ENCODE measurements at regions not wholly inside any gene's neighbourhood (a gene's known extent, or its start where the extent isn't known, plus 50 kb on each side); places are given as distances from the start of the nearest gene placed in this dataset.
"Not testable (repeated sequence)": the region's sequence is repeated elsewhere in the genome, so short reads cannot be mapped to it uniquely, and the experiment has no call there.

DNA sequence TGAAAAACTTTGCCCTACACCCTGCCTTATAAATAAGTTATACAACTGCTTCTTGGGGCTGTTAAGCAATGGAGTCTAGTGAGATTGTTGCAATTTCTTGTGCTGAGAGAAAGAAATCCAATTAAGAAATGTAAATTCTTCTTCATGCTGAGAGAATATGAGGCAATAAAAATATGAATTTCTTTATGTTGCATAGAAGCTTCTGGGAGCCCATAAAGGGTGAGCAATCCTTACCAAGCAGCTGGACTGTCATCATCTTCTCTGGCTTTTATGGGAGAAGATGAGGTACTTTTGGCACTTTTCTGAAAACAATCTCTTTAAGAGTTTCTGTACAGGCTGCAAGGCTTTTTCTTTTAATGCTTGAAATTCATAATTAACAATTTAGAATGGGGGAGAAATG, 204.3 kb downstream of the DMRTA1 start:
- Mint-ChIP-seq H3K36me3 (no peaks in the 10 kb centered on the region), H3K9me3 (peaks cover 0 to 8% (median 5%) of the 10 kb centered on the region in 7 donors), H3K27me3 (no peaks in the 10 kb centered on the region), H3K27ac (no peak overlapping the region), H3K4me1 (no peaks in the 10 kb centered on the region), H3K4me3 (no peak overlapping the region)
- Histone ChIP-seq H3K27me3 (ENCODE audit: control insufficient read depth, insufficient read depth, low read length) (no peaks in the 10 kb centered on the region), H3K4me3 (ENCODE audit: low read depth, low read length) (no peak overlapping the region), H3K4me1 (ENCODE audit: control insufficient read depth, insufficient read depth, low read length, poor library complexity, severe bottlenecking) (no peaks in the 10 kb centered on the region), H3K36me3 (ENCODE audit: control insufficient read depth, insufficient read depth, low read length) (no peaks in the 10 kb centered on the region), H3K27ac (ENCODE audit: insufficient read depth, low read length, poor library complexity, severe bottlenecking) (no peak overlapping the region), H3K9me3 (ENCODE audit: control insufficient read depth in 2 of 2, low read length in 2 of 2) (no peaks in the 10 kb centered on the region)
- ATAC-seq (ENCODE audit: low read depth in 2 of 2) (no peak), DNase-seq (no peak)

DNA sequence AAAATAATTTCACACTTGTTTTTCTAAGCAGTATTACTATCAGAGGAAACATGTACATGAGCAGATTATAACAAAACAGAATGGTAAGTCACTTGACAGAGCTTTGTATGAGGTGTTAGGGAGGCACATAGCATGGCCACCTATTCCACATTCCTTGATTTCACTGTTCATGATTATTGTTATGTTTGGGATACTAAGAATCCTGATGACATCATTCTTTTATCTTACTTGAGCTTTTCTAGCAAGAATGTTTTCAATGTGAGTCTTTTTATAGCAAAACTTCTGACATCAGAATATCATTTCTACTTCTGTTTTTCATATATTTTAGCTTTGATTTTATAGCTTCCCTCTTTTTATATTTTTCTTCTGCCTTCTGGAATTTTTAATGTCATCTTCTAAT, 208.2 kb downstream of the DMRTA1 start:
- H3K4me3 Mint-ChIP-seq: no peak overlapping the region
- H3K4me1 Mint-ChIP-seq: no peaks in the 10 kb centered on the region
- no peaks in the 10 kb centered on the region for H3K36me3 Mint-ChIP-seq
- Histone ChIP-seq H3K9me3 (ENCODE audit: control insufficient read depth in 2 of 2, low read length in 2 of 2) (no peaks in the 10 kb centered on the region), H3K27ac (ENCODE audit: insufficient read depth, low read length, poor library complexity, severe bottlenecking) (no peak overlapping the region), H3K4me3 (ENCODE audit: low read depth, low read length) (no peak overlapping the region), H3K4me1 (ENCODE audit: control insufficient read depth, insufficient read depth, low read length, poor library complexity, severe bottlenecking) (no peaks in the 10 kb centered on the region), H3K36me3 (ENCODE audit: control insufficient read depth, insufficient read depth, low read length) (no peaks in the 10 kb centered on the region), H3K27me3 (ENCODE audit: control insufficient read depth, insufficient read depth, low read length) (no peaks in the 10 kb centered on the region)
- no peaks in the 10 kb centered on the region for H3K27me3 Mint-ChIP-seq
- ATAC-seq (ENCODE audit: low read depth in 2 of 2) (no peak), DNase-seq (no peak)
- H3K9me3 Mint-ChIP-seq: peaks cover 0 to 5% (median 4%) of the 10 kb centered on the region in 7 donors
- H3K27ac Mint-ChIP-seq: no peak overlapping the region

DNA sequence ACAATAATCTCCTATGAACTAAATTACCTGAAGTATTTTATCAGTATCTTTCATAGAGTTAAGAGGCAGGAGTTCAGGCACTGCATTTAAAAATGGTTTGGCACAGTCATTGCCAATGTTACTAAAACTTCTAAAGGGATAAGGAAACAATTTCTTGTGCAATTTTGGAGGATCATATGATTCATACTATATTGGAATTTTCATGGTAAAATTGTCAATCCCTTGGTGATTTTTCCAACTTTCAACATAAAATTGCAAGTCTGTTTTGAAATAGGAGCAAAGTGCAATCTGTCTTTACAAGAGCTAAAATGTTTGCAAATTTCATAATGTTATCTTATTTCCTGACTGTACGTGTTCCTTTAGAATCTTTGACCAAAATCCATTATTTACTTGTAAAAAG, 211.1 kb downstream of the DMRTA1 start:
- no peaks in the 10 kb centered on the region for H3K9me3 ChIP-seq (ENCODE audit: control insufficient read depth in 2 of 2, low read length in 2 of 2)
- Mint-ChIP-seq H3K27me3 (no peaks in the 10 kb centered on the region), H3K27ac (no peak overlapping the region), H3K4me3 (no peak overlapping the region), H3K36me3 (no peaks in the 10 kb centered on the region), H3K4me1 (no peaks in the 10 kb centered on the region), H3K9me3 (peaks cover 0 to 5% (median 2%) of the 10 kb centered on the region in 7 donors)
- no peak for DNase-seq
- no peak overlapping the region for H3K27ac ChIP-seq (ENCODE audit: insufficient read depth, low read length, poor library complexity, severe bottlenecking)
- H3K4me3 ChIP-seq (ENCODE audit: low read depth, low read length): no peak overlapping the region
- no peaks in the 10 kb centered on the region for H3K4me1 ChIP-seq (ENCODE audit: control insufficient read depth, insufficient read depth, low read length, poor library complexity, severe bottlenecking)
- no peak for ATAC-seq (ENCODE audit: low read depth in 2 of 2)
- no peaks in the 10 kb centered on the region for H3K27me3 ChIP-seq (ENCODE audit: control insufficient read depth, insufficient read depth, low read length)
- H3K36me3 ChIP-seq (ENCODE audit: control insufficient read depth, insufficient read depth, low read length): no peaks in the 10 kb centered on the region

DNA sequence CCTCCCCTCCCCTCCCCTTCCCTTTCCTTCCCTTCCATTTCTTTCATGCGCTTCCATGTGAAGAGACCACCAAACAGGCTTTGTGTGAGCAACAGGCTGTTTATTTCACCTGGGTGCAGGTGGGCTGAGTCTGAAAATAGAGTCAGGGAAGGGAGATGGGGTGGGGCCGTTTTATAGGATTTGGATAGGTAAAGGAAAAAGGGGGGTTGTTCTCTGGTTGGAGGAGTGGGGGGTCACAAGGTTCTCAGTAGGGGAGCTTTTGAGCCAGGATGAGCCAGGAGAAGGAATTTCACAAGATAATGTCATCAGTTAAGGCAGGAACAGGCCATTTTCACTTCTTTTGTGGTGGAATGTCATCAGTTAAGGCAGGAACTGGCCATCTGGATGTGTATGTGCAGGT, 211.9 kb downstream of the DMRTA1 start:
- H3K27ac ChIP-seq (ENCODE audit: insufficient read depth, low read length, poor library complexity, severe bottlenecking); H3K4me1 ChIP-seq (ENCODE audit: control insufficient read depth, insufficient read depth, low read length, poor library complexity, severe bottlenecking); H3K27ac Mint-ChIP-seq; ATAC-seq (ENCODE audit: low read depth in 2 of 2); DNase-seq; H3K27me3 ChIP-seq (ENCODE audit: control insufficient read depth, insufficient read depth, low read length); H3K9me3 ChIP-seq (ENCODE audit: control insufficient read depth in 2 of 2, low read length in 2 of 2); H3K4me1 Mint-ChIP-seq; H3K36me3 Mint-ChIP-seq; H3K4me3 Mint-ChIP-seq; H3K27me3 Mint-ChIP-seq; H3K9me3 Mint-ChIP-seq; H3K4me3 ChIP-seq (ENCODE audit: low read depth, low read length); H3K36me3 ChIP-seq (ENCODE audit: control insufficient read depth, insufficient read depth, low read length): not testable (repeated sequence)

DNA sequence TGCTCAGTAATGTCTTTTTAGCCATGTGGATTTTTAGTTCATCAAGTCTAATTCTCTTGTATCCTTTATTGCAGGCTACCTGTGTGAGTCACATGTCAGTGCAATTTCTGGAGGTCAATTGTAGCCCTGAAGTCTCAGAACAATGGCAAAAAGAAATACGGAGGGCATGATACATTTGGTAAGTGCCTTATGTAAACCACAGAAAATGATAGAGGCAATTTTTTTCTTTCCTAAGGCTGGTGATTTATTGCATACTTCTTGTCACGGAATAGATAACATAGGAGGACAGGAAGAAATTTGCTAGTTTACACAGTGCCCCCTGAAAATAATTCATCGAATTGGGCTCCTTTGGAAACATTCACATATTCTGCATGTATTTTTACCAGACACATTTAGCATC, 235.9 kb downstream of the DMRTA1 start:
- no peak overlapping the region for H3K27ac ChIP-seq (ENCODE audit: insufficient read depth, low read length, poor library complexity, severe bottlenecking)
- H3K4me1 ChIP-seq (ENCODE audit: control insufficient read depth, insufficient read depth, low read length, poor library complexity, severe bottlenecking): no peaks in the 10 kb centered on the region
- H3K36me3 Mint-ChIP-seq: no peaks in the 10 kb centered on the region
- ATAC-seq (ENCODE audit: low read depth in 2 of 2) (no peak), DNase-seq (no peak)
- H3K4me3 Mint-ChIP-seq: no peak overlapping the region
- no peaks in the 10 kb centered on the region for H3K9me3 ChIP-seq (ENCODE audit: control insufficient read depth in 2 of 2, low read length in 2 of 2)
- no peaks in the 10 kb centered on the region for H3K36me3 ChIP-seq (ENCODE audit: control insufficient read depth, insufficient read depth, low read length)
- no peaks in the 10 kb centered on the region for H3K4me1 Mint-ChIP-seq
- no peak overlapping the region for H3K4me3 ChIP-seq (ENCODE audit: low read depth, low read length)
- peaks cover 1 to 17% (median 4%) of the 10 kb centered on the region in 7 donors for H3K9me3 Mint-ChIP-seq
- no peaks in the 10 kb centered on the region for H3K27me3 Mint-ChIP-seq
- H3K27ac Mint-ChIP-seq: no peak overlapping the region
- no peaks in the 10 kb centered on the region for H3K27me3 ChIP-seq (ENCODE audit: control insufficient read depth, insufficient read depth, low read length)

DNA sequence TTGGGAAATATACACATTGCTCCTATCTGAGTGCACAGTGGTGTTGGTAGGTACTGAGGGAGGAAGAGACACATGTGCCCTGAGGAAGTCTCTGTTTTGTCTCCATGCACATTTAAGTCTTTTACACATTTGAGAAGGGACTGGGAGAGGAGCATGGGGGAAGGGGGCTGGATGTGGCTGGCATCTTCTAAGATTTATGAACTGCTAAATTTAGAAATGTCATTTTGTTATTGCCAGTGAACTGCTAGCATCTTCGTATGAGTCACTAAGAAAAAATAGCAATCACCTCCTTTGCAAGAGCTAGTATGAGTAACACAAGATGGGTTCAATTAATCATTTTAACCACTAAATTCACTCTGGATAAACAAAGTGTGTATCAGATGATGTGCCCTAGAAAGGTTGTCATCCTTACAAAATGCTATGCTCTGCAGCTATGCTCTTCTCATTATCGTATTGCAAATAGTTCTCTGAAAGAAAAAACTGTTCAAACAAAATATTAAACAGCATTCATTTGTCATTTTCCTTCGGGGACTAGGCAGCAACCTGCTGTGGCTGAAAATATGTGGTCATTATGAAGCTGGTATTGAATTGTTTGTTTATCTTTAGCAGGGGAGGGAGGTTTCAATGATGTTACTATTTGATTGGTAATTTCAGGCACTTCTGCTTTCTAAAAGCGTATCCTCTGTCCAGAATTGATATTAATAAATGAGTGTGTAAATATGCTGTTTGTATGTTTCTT, 236.5 kb downstream of the DMRTA1 start:
- H3K27me3 ChIP-seq (ENCODE audit: control insufficient read depth, insufficient read depth, low read length): no peaks in the 10 kb centered on the region
- ATAC-seq (ENCODE audit: low read depth in 2 of 2) (no peak), DNase-seq (no peak)
- Mint-ChIP-seq H3K4me3 (no peak overlapping the region), H3K27ac (no peak overlapping the region), H3K9me3 (peaks cover 1 to 12% (median 4%) of the 10 kb centered on the region in 7 donors), H3K36me3 (no peaks in the 10 kb centered on the region), H3K4me1 (no peaks in the 10 kb centered on the region), H3K27me3 (no peaks in the 10 kb centered on the region)
- H3K4me3 ChIP-seq (ENCODE audit: low read depth, low read length): no peak overlapping the region
- H3K4me1 ChIP-seq (ENCODE audit: control insufficient read depth, insufficient read depth, low read length, poor library complexity, severe bottlenecking): no peaks in the 10 kb centered on the region
- no peaks in the 10 kb centered on the region for H3K9me3 ChIP-seq (ENCODE audit: control insufficient read depth in 2 of 2, low read length in 2 of 2)
- H3K27ac ChIP-seq (ENCODE audit: insufficient read depth, low read length, poor library complexity, severe bottlenecking): no peak overlapping the region
- no peaks in the 10 kb centered on the region for H3K36me3 ChIP-seq (ENCODE audit: control insufficient read depth, insufficient read depth, low read length)

DNA sequence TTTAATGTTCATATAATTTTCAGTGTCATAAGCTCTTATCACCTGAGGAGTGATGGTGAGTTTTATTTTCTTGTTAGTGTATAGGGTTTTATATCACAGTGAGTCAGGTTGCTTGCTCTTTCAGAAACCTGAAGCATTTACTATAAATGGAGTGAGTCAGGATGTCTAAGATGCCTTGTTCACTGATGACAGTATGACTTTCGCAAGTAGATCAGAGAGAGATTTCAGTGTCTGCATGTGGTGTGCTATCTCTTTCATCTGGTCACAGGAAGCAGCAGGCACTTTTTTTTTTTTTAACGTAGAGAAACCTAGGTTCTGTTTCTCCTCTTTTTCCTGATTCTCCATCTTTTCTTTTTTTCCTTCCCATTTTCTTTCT, 237.1 kb downstream of the DMRTA1 start:
- no peaks in the 10 kb centered on the region for H3K27me3 Mint-ChIP-seq
- DNase-seq (no peak), ATAC-seq (ENCODE audit: low read depth in 2 of 2) (no peak)
- Histone ChIP-seq H3K27me3 (ENCODE audit: control insufficient read depth, insufficient read depth, low read length) (no peaks in the 10 kb centered on the region), H3K36me3 (ENCODE audit: control insufficient read depth, insufficient read depth, low read length) (no peaks in the 10 kb centered on the region), H3K4me3 (ENCODE audit: low read depth, low read length) (no peak overlapping the region), H3K9me3 (ENCODE audit: control insufficient read depth in 2 of 2, low read length in 2 of 2) (no peaks in the 10 kb centered on the region), H3K27ac (ENCODE audit: insufficient read depth, low read length, poor library complexity, severe bottlenecking) (no peak overlapping the region), H3K4me1 (ENCODE audit: control insufficient read depth, insufficient read depth, low read length, poor library complexity, severe bottlenecking) (no peaks in the 10 kb centered on the region)
- H3K4me3 Mint-ChIP-seq: no peak overlapping the region
- H3K4me1 Mint-ChIP-seq: no peaks in the 10 kb centered on the region
- H3K27ac Mint-ChIP-seq: no peak overlapping the region
- H3K9me3 Mint-ChIP-seq: peaks cover 1 to 12% (median 4%) of the 10 kb centered on the region in 7 donors
- no peaks in the 10 kb centered on the region for H3K36me3 Mint-ChIP-seq

DNA sequence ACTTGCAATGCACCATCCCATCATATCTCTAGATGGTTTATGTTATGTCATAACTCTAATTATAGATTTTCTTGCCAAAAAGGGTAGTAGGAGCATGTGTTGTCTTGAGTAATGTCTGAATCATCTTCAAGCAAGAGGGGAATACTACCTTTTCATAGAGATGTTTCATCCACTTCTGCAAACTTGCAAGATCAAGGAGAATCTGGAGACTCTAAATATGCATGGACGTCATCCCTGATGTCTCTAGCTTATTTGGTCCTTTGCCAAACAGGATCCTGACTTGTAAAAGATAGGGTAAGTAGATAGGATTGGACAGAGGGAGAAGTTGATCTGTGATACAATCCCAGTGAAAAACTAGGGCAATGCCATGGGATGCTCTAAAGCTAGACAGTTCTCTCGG, 246.5 kb downstream of the DMRTA1 start:
- H3K9me3 Mint-ChIP-seq: peaks cover 0 to 8% (median 0%) of the 10 kb centered on the region in 7 donors
- Histone ChIP-seq H3K9me3 (ENCODE audit: control insufficient read depth in 2 of 2, low read length in 2 of 2) (no peaks in the 10 kb centered on the region), H3K4me1 (ENCODE audit: control insufficient read depth, insufficient read depth, low read length, poor library complexity, severe bottlenecking) (no peaks in the 10 kb centered on the region), H3K36me3 (ENCODE audit: control insufficient read depth, insufficient read depth, low read length) (no peaks in the 10 kb centered on the region), H3K4me3 (ENCODE audit: low read depth, low read length) (no peak overlapping the region), H3K27ac (ENCODE audit: insufficient read depth, low read length, poor library complexity, severe bottlenecking) (no peak overlapping the region), H3K27me3 (ENCODE audit: control insufficient read depth, insufficient read depth, low read length) (no peaks in the 10 kb centered on the region)
- DNase-seq: no peak
- H3K36me3 Mint-ChIP-seq: no peaks in the 10 kb centered on the region
- no peaks in the 10 kb centered on the region for H3K27me3 Mint-ChIP-seq
- no peak for ATAC-seq (ENCODE audit: low read depth in 2 of 2)
- no peaks in the 10 kb centered on the region for H3K4me1 Mint-ChIP-seq
- H3K4me3 Mint-ChIP-seq: no peak overlapping the region
- H3K27ac Mint-ChIP-seq: no peak overlapping the region
